Hepatocyte (in vitro differentiated cells): ENCODE measurements at regions not wholly inside any gene's neighbourhood (a gene's known extent, or its start where the extent isn't known, plus 50 kb on each side); places are given as distances from the start of the nearest gene placed in this dataset.

ENCODE experiments used
- EZH2 ChIP-seq: fragments of 200-600 bp; sonication (generic); IDR thresholded peaks from 2 replicates; pipeline ENCODE4 v1.6.1; 2016; ENCODE audit warnings: antibody characterized with exemption, mild to moderate bottlenecking, borderline replicate concordance
- TF ChIP-seq, protein P1 (sequence below): fragments of 200-600 bp; sonication (generic); IDR thresholded peaks from 2 replicates; pipeline ENCODE4 v1.5.1; 2016; ENCODE audit warnings: antibody characterized with exemption, mild to moderate bottlenecking; ENCODE audit not compliant: poor library complexity

DNA sequence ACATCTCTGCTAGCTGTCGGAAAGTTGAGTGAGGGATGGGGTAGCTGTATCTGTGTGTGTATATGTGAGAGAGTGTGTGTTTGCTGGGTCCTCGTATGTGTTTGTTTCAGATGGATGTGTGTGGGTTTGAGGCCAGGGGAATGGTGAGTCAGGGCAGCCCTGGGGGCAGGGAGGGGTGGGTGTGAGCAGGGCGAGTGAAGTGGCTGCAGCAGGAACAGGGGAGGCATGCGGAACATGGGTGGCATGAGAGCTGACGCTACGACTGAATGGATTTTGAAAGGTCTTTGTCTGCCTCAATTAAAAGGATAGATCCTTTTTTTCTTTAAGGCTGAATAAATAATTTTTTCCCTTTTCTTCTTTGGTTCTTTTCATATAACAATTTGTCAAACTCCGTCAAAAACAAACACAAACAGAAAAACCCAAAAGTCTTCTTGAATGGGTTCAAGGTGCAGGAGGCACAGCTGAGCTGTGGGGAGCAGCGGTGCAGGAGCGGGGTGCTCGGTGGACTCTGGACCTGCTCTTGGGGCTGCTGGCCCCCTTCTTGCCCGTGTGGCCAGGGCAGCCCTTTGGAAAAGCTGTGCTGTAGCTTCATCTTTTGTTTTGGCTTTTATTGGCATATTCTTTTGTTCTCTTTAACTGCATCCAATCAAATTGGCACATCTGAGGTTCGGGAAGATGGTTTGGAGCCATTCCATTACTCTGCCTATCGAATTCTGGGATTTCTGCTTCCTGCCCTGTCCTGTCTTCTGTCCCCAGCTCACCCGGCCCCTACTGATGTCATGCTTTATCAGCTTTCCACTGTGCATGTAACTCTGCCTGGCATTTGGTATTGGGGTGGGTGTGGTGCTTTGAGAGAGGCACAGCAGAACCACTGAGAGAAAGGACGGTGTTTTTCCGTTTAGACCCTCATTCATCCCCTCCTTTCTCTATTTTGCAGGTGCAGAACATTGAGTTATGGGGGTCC is 80.1 kb downstream of the ADAMTS15 start:
- TF ChIP-seq, protein P1, sequence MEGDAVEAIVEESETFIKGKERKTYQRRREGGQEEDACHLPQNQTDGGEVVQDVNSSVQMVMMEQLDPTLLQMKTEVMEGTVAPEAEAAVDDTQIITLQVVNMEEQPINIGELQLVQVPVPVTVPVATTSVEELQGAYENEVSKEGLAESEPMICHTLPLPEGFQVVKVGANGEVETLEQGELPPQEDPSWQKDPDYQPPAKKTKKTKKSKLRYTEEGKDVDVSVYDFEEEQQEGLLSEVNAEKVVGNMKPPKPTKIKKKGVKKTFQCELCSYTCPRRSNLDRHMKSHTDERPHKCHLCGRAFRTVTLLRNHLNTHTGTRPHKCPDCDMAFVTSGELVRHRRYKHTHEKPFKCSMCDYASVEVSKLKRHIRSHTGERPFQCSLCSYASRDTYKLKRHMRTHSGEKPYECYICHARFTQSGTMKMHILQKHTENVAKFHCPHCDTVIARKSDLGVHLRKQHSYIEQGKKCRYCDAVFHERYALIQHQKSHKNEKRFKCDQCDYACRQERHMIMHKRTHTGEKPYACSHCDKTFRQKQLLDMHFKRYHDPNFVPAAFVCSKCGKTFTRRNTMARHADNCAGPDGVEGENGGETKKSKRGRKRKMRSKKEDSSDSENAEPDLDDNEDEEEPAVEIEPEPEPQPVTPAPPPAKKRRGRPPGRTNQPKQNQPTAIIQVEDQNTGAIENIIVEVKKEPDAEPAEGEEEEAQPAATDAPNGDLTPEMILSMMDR, result no peak
- no peak for TF ChIP-seq EZH2
